Right ventricle myocardium inferior (tissue), 1 donor: ENCODE measurements at regions not wholly inside any gene's neighbourhood (a gene's known extent, or its start where the extent isn't known, plus 50 kb on each side); places are given as distances from the start of the nearest gene placed in this dataset.
"Not testable (repeated sequence)": the region's sequence is repeated elsewhere in the genome, so short reads cannot be mapped to it uniquely, and the experiment has no call there.

Source experiments
- ATAC-seq: fragments of 200-7000 bp; cut with Tn5 transposase; one replicate; pipeline ENCODE4 v1.9.1; 2020; ENCODE audit warnings: mild to moderate bottlenecking, moderate library complexity
- DNase-seq: peaks from one replicate; pipeline ENCODE4 v3.0.0; 2021; ENCODE audit errors: missing footprints
- intact Hi-C: fragments of 100-400 bp; cut with DNase I; formaldehyde crosslinking; loops from one replicate; pipeline ENCODE4 v1.11.0; 2022
- donor health status: DM: no; HTN: yes; CAD: no; lungs with severe emphysema.

- ATAC-seq = no peak
- intact Hi-C loops = no loop called here
- DNase-seq = no peak
Measured at GRCh38 chr2:219864154-219864553, 236.7 kb downstream of the SLC4A3 start.

GRCh38 chr2:219868635-219869034 lies 241.2 kb downstream of the SLC4A3 start:
- no peak for ATAC-seq
- no peak for DNase-seq
- intact Hi-C loops = no loop called here

GRCh38 chr2:219870041-219870440 lies 242.6 kb downstream of the SLC4A3 start:
- ATAC-seq (peak; percentile 52), DNase-seq (no peak)
- intact Hi-C loops = no loop called here

- ATAC-seq (no peak), DNase-seq (no peak)
- intact Hi-C loops = no loop called here
Measured at GRCh38 chr2:219871351-219871750, 243.9 kb downstream of the SLC4A3 start.

- intact Hi-C loops = no loop called here
- DNase-seq = no peak
- no peak for ATAC-seq
Measured at GRCh38 chr2:219875036-219875435, 247.6 kb downstream of the SLC4A3 start.

DNA sequence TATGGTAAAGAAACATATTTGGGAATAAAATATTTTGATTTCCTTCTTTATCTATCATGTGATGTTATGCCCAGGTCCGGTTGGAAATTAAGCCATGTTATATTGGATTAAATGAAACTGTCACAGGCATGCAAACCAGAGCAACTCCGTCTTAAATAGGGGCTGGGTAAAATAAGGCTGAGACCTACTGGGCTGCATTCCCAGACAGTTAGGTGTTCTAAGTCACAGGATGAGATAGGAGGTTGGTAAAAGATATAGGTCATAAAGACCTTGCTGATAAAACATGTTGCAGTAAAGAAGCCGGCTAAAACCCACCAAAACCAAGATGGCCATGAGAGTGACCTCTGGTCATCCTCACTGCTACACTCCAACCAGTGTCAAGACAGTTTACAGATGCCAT lies 248.6 kb downstream of the SLC4A3 start:
- ATAC-seq, intact Hi-C loops, DNase-seq: not testable (repeated sequence)

- no peak for ATAC-seq
- DNase-seq = no peak
- intact Hi-C loops = no loop called here
Measured at GRCh38 chr2:219876931-219877330, 249.5 kb downstream of the SLC4A3 start.

GRCh38 chr2:219877728-219878127 lies 250.3 kb downstream of the SLC4A3 start:
- DNase-seq = no peak
- ATAC-seq = no peak
- intact Hi-C loops = no loop called here

DNA sequence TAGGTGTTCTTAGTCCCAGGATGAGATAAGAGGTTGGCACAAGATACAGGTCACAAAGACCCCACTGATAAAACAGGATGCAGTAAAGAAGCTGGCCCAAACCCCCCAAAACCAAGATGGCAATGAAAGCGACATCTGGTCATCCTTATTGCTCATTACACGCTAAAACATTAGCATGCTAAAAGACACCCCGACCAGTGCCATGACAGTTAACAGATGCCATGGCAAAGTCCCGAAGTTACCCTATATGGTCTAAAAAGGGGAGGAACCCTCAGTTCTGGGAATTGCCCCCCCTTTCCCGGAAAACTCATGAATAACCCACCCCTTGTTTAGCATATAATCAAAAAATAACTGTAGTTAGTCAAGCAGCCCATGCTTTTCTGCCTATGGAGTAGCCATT lies 251.1 kb downstream of the SLC4A3 start:
- DNase-seq (no peak), ATAC-seq (no peak)
- intact Hi-C loops = no loop called here

DNA sequence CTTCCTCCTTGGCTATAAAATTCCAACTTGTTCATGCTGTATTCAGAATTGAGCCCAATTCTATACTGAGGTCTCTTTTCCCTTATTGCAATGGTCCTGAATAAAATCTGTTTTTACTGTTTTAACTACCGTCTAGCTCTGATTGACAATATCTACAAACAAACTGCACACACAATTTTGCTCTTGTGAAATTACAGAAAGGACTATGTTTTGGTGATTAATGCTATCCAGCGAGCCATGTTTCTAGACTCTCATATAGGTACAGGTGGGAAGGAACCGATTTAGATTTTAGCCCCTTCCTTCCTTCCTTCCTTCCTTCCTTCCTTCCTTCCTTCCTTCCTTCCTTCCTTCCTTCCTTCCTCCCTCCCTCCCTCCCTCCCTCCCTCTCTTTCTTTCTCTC lies 254.4 kb downstream of the SLC4A3 start:
- intact Hi-C loops = no loop called here
- ATAC-seq = no peak
- DNase-seq = no peak

DNA sequence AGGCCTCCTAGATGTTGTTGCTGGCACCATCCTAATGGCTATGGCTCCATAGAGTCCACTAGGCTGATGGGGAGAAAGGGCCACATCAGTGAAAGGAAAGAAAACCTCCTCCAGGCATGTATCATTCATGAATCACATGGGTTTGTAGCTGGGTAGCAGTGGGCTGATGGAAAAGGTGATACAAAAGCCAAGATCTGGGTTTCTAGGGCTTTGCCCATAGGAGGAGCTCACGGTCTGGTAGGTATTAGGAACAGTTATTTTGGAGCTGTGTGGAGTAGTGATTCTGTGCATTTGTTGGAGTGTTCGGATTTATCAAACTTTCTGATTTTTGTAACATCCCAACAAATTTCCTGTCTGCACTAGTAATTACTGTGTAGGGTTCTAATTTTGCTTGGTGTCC lies 259.2 kb downstream of the SLC4A3 start:
- no peak for DNase-seq
- intact Hi-C loops = no loop called here
- ATAC-seq = no peak

- intact Hi-C loops = no loop called here
- ATAC-seq (no peak), DNase-seq (no peak)
Measured at GRCh38 chr2:219887870-219888269, 260.4 kb downstream of the SLC4A3 start.

GRCh38 chr2:219893541-219893940 lies 266.1 kb downstream of the SLC4A3 start:
- DNase-seq (no peak), ATAC-seq (no peak)
- intact Hi-C loops = no loop called here

DNA sequence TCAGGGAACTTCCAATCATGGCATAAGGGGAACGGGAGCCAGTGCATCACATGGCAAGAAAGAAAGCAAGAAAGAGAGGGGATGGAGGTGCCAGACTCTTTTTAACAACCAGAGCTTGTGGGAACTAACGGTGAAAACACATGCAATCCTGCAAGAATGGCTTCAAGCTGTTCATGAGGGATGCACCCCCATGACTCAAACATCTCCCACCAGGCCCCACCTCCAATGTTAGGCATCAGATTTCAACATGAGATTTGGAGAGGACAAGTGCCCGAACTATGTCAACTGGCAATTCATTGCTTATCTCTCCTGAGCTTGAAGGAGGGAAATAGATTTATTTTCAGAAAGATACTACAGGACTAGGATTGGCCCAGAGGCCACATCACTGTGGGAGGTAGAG lies 270.0 kb downstream of the SLC4A3 start:
- intact Hi-C loops = no loop called here
- DNase-seq (no peak), ATAC-seq (no peak)

- ATAC-seq (no peak), DNase-seq (no peak)
- intact Hi-C loops = no loop called here
Measured at GRCh38 chr2:219901155-219901554, 273.7 kb downstream of the SLC4A3 start.

- intact Hi-C loops = no loop called here
- ATAC-seq = no peak
- DNase-seq = no peak
Measured at GRCh38 chr2:219902891-219903552, 275.6 kb downstream of the SLC4A3 start.

- ATAC-seq (no peak), DNase-seq (no peak)
- intact Hi-C loops = no loop called here
Measured at GRCh38 chr2:219905640-219906039, 278.2 kb downstream of the SLC4A3 start.

DNA sequence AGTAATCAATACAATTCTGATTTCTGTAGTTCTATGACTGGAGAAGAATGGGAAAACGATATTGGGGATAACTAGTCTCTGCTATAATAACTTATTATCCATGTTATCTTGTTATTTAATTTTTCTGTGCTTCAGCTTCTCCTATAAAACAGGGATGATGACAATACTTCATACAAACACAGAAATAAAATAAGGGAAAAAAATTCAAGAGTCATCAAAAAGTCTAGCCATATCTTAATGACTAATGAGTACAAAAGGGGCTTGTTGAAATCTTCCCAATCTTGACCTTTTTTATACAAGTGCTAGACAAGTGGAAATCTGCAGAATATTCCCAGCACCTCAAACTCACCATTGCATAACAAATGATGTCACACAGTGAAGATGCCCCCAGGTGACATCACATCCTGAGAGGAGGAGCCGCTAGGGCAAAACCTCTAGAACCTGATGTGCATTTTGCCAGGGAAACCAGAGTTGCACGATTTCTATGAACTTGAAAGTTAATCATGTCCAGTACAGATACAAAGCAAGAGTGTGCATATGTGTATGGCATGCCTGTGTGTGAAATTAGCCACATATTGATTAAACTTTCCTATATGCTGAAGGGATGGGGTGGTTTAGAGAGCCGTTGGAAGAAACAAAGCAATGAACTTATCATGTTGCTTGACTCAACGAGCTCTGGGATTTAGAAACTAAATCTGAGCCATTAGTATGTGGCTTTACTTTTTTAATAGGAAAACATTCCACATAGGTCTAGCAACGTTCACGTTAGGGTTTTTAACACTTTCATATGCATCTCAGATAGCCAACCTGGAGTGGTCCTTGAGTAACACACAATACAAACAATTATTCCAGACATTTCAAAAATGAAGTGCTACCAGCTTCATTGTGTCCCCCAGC lies 278.9 kb downstream of the SLC4A3 start:
- intact Hi-C loops = no loop called here
- DNase-seq (no peak), ATAC-seq (no peak)

GRCh38 chr2:219907011-219907365 lies 279.6 kb downstream of the SLC4A3 start:
- intact Hi-C loops = no loop called here
- DNase-seq (no peak), ATAC-seq (no peak)

- ATAC-seq = no peak
- intact Hi-C loops = no loop called here
- no peak for DNase-seq
Measured at GRCh38 chr2:219908538-219908937, 281.1 kb downstream of the SLC4A3 start.
